NCI-H526 treated with DMSO at 0.1 percent for 48 hours (cell line): ENCODE measurements at regions not wholly inside any gene's neighbourhood (a gene's known extent, or its start where the extent isn't known, plus 50 kb on each side); places are given as distances from the start of the nearest gene placed in this dataset.
"Not testable (repeated sequence)": the region's sequence is repeated elsewhere in the genome, so short reads cannot be mapped to it uniquely, and the experiment has no call there.

ENCODE experiments used
- DNase-seq: peaks from one replicate; lab custom pipeline; 2025; lab: John Stamatoyannopoulos, UW

GRCh38 chrX:121649417-121649816 lies 602.0 kb downstream of the GLUD2 start:
- DNase-seq, result no peak

- DNase-seq, result no peak
Measured at GRCh38 chrX:121655276-121655675, 607.9 kb downstream of the GLUD2 start.

DNA sequence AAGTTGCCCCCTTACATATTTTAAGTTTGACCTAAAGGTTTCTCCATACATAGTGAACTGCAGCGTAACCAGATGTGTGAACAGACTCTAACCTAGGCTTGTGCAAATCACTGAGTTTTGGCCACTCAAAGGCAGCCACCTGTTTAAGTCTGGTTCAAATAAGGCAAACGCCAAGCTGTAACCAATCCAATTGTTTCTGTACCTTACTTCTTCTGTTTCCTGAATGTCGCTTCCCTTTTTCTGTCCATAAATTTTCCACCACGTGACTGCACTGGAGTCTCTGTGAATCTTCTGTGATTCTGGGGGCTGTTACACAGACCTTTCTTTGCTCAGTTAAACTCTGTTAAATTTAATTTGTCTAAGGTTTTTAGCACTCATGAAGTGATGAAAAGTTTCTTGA lies 618.8 kb downstream of the GLUD2 start:
- DNase-seq, result no peak

DNA sequence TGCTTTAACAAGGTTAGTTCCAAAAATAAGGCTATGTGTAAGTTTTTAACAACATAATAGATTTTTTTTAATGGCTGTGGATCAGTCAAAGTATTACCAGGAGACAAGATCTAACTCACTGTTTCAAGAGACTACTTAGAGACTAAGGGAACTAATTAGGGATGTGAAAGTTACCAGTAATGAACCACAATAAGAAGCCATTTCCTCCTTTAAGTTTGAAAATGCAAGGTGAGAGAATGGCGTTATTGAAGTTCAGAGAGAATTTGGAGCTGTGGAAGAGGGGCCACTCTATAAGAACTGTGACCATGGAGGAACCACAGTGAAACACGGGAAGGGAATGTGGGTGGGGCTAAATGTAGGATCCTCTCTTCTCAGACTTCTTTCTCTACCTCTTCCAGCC lies 624.2 kb downstream of the GLUD2 start:
- DNase-seq, result no peak

DNA sequence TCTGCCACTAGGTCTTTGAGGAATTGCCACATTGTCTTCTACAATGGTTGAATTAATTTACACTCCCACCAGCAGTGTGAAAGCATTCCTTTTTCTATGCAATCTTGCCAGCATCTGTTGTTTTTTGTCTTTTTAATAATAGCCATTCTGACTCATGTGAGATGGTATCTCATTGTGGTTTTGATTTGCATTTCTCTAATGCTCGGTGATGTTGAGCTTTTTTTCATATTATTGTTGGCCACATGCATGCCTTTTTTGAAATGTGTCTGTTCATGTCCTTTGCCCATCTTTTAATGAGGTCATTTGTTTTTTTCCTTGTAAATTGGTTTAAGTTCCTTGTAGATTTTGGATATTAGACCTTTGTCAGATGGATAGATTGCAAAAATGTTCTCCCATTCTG lies 661.8 kb downstream of the GLUD2 start:
- not testable (repeated sequence) for DNase-seq

GRCh38 chrX:121733514-121733913 lies 686.1 kb downstream of the GLUD2 start:
- DNase-seq, result no peak

- DNase-seq, result no peak
Measured at GRCh38 chrX:121746105-121746504, 698.7 kb downstream of the GLUD2 start.

DNA sequence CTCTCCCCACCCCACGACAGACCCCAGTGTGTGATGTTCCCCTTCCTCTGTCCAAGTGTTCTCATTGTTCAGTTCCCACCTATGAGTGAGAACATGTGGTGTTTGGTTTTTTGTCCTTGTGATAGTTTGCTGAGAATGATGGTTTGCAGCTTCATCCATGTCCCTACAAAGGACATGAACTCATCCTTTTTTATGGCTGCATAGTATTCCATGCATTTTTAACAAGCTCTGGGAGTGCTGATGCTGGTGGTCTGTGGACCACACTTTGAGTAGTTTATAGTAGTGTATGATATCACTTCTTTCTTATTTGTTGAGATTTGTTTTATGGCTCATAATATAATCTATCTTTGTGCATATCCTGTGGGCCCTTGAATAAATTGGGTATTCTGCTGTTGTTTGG lies 706.2 kb downstream of the GLUD2 start:
- not testable (repeated sequence) for DNase-seq

DNA sequence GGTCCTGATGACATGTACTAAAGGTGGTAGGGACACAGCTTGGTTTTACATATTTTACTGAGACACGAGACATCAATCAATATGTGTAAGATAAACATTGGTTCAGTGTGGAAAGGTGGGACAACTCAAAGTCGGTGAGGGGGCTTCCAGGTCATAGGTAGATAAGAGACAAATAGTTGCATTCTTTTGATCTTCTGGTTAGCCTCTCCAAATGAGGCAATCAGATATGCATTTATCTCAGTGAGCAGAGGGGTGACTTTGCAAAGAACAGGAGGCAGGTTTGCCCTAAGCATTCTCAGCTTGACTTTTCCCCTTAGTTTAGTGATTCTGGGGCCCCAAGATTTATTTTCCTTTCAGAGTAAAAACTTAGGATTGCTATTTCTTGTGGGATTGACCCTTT lies 706.9 kb downstream of the GLUD2 start:
- no peak for DNase-seq

DNA sequence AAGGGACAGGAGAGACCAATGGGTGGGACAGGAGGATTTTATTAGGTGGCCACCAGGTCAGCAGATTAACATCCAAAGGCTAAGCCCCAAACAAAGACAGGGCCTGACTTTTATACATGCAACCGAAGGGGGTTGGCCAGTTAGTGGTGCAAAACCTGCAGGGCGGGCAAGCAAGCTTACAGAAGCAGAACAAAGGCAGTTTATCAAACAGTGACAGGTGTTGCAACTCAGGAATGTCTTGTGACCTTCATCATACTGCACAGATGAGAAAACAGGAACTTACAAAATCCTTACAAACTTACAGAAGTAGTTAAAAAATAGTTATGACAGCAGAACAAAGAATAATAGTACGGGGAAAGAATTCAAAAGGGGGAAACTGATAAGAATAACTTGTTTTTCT lies 708.1 kb downstream of the GLUD2 start:
- DNase-seq, result no peak

GRCh38 chrX:121761845-121762244 lies 714.4 kb downstream of the GLUD2 start:
- DNase-seq, result no peak

DNA sequence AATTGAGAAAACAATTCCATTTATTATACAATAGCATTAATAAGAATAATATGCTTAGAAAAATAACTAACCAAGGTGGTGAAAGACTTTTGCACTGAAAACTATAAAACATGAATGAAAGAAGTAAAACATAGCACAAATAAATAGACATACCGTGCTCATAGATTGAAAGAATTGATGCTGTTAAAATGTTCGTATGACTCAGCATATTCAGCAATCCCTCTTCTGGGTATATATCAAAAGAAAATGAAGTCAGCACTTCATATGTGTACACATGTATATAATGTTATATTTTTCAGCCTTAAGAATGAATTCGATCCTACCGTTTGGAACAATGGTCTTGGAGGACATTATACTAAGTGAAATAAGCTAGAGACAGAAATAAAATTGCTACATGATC lies 716.3 kb downstream of the GLUD2 start:
- DNase-seq, result no peak

DNA sequence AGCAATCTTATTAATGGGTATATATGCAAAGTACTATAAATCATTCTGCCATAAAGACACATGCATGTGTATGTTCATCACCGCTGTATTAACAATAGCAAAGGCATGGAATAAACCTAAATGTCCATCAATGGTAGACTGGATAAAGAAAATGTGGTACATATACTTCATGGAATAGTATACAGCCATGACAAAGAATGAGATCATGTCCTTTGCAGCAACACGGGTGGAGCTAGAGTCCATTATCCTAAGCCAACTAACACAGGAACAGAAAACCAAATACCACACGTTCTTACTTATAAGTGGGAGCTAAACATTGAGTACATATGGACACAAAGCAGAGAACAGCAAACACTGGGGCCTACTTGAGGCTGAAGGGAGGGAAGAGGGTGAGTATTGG lies 720.8 kb downstream of the GLUD2 start:
- not testable (repeated sequence) for DNase-seq

GRCh38 chrX:121781991-121782390 lies 734.6 kb downstream of the GLUD2 start:
- no peak for DNase-seq

- no peak for DNase-seq
Measured at GRCh38 chrX:121782544-121782943, 735.1 kb downstream of the GLUD2 start.

- no peak for DNase-seq
Measured at GRCh38 chrX:121782976-121783375, 735.6 kb downstream of the GLUD2 start.

GRCh38 chrX:121802881-121803412 lies 755.5 kb downstream of the GLUD2 start:
- DNase-seq, result no peak

GRCh38 chrX:121823406-121823805 lies 776.0 kb downstream of the GLUD2 start:
- no peak for DNase-seq

- DNase-seq, result no peak
Measured at GRCh38 chrX:121831601-121832000, 784.2 kb downstream of the GLUD2 start.

DNA sequence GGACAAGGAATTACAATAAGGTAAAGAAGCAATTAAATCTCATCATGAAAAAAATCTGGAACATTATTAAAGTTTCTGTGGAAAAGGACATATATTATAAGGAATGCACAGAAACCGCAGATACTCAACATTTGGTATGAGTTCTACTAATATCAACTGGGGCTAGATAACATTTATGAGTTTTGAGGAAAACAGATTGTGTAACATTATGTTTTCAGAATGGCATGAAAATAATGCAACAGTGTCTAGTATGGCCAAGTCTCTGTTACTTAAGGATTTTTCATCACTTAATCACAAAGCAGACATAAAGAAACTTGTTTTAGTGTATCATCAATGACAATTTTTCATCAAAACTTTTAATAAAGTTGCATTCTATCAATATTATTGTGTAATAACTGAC lies 785.0 kb downstream of the GLUD2 start:
- no peak for DNase-seq

DNA sequence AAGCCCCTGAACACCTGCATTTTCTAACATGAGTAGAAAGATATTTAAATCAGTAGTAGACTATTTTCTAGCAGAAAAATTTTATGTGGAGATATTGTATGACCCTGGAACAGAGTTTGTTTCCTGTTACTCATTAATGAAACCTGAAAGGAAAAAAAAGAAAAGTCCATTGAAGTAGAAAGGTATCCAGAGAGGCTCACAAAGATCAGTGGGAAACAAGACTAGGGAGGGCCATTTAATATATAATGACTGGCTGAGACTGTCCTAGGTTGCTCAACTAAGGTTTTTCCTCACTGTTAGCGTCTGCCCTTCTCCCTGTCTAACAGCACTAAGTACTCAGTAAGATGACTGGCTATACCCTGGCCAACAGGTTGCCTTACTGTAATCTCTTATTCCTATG lies 788.6 kb downstream of the GLUD2 start:
- DNase-seq, result no peak

DNA sequence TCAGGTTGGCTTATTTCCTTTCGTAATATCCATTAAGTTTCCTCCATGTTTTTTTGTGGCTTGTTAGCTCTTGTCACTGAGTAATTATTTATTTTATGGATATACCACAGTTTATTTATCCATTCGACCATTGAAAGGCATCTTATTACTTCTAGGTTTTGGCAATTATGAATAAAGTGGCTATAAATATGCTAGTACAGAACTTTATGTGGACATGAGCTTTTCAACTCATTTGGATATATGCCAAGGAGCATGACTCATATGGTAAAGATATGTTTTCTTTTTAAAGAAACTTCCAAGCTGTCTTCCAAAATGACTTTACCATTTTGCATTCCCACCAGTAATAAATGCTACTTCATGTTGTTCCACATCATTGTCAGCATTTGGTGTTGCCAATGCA lies 803.6 kb downstream of the GLUD2 start:
- DNase-seq, result no peak

DNA sequence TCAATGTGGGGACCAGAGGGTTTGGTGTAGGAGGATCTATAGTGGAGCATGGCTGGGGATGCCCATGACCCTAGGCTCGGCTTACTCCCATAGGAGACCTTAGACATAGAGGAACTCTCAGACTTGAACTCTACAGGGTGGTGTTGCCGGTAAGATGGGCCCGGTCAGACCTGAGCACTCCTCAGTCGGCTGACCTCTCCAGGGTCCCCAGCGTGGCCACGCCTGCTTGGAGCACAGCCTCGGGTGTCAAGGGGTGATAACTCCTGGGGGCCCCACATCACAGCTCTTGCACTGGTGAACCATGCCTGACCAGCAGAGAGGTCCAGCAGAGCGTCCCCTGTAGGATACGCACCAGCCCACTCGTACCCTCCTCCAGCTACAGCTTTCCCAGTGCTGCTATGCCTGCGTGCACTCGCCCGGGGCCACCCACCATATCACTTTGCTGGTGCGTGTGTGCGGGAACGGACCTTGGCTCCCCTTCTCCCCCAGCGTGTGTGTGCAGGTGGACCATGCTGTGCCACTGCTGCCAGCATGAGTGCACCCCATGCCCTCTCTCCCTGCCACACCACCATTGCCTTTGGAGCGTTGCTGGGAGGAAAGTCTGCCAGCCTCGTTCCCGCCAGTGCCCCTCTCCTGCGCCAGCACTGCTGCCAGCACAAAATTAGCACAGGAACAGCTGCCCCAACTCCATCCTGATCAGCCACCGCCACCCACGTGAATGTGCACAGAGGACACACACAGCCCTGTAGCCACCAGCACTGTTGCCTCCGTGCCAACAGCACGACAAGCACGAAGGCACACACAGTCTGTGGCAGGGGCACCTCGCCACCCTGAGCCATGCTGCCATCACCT lies 806.6 kb downstream of the GLUD2 start:
- DNase-seq, result no peak

- DNase-seq, result no peak
Measured at GRCh38 chrX:121854614-121854911, 807.2 kb downstream of the GLUD2 start.
